ENCODE measurements at regions not wholly inside any gene's neighbourhood (a gene's known extent, or its start where the extent isn't known, plus 50 kb on each side); places are given as distances from the start of the nearest gene placed in this dataset.

DNA sequence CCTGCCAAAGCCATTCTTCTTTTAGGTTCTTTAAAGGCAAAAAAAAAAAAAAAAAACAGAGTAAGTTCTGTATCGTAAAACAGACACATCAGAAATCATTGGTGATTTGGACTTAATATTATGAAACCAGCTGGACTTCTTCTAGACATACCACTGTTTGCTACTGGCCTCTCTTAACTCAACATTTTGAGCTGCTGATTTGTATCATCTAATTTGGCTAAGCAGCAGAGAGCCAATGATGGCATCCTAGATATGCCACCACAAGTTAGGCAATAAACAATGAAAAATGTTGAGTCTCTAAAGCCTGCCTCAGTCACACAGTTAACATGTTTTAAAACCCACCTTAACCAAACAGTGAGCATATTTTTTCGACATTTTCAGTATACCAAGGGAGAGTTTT lies 1034.3 kb upstream of the NXPH2 start:
- TF ChIP-seq REST (IDR thresholded peaks at IDR 0.05; ENCODE audit: insufficient read depth in 1 of 2, low read depth in 2 of 2, low read length in 1 of 2) (no peak), CTCF (IDR thresholded peaks at IDR 0.05) (no peak), POLR2AphosphoS5 (IDR thresholded peaks at IDR 0.05; ENCODE audit: low read depth, low read length) (no peak), TCF7L2 (IDR thresholded peaks at IDR 0.05; ENCODE audit: low read depth, low read length) (no peak), SIN3A (IDR thresholded peaks at IDR 0.05; ENCODE audit: borderline replicate concordance, insufficient read depth, low read depth, low read length) (no peak)
- in situ Hi-C loops (cut with HindIII; ENCODE audit: low pct_unique_long_range_greater_than_20kb, low sequenced_read_pairs): no loop called here
- Histone ChIP-seq H3K9me3 (ENCODE audit: control insufficient read depth, insufficient read depth, low read depth, low read length) (no peaks in the 10 kb centered on the region), H3K27me3 (ENCODE audit: control insufficient read depth, insufficient read depth, low read length) (no peaks in the 10 kb centered on the region), H3K4me3 (ENCODE audit: low read depth in 2 of 2, low read length in 2 of 2) (no peak overlapping the region), H3K4me1 (ENCODE audit: control insufficient read depth, insufficient read depth, low read length) (no peaks in the 10 kb centered on the region), H3K36me3 (ENCODE audit: control insufficient read depth, insufficient read depth, low read length) (no peaks in the 10 kb centered on the region), H3K27ac (ENCODE audit: low read length) (no peak overlapping the region)
- ChIA-PET CTCF (no interaction called here), POLR2A (no interaction called here)
- no peak for DNase-seq (ENCODE audit: low read depth, low spot score)
- no peak for ATAC-seq
- intact Hi-C loops (cut with micrococcal nuclease; ENCODE audit: unreplicated experiment): no loop called here
- BruUV-seq (replicated peaks): no TSS peak

DNA sequence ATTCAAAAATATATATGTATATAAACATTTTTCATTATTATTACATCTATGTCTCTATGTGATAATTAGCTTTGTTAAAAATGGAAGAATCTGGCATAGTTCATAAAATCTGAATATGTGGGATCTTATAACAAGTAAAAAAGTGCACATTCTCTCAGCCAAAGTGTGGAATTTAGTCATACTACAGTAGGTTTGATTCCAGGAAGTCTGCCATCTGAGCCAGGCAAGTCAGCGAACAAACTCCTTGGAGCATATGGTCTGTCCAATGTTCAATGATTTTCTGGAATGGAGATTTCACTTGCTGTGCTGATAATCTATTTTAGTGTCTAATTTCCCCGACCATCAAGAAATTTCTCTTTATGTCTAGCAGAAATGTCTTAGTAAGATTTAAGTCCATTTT lies 1033.2 kb upstream of the NXPH2 start:
- Histone ChIP-seq H3K27me3 (ENCODE audit: control insufficient read depth, insufficient read depth, low read length) (no peaks in the 10 kb centered on the region), H3K4me1 (ENCODE audit: control insufficient read depth, insufficient read depth, low read length) (no peaks in the 10 kb centered on the region), H3K36me3 (ENCODE audit: control insufficient read depth, insufficient read depth, low read length) (no peaks in the 10 kb centered on the region), H3K4me3 (ENCODE audit: low read depth in 2 of 2, low read length in 2 of 2) (no peak overlapping the region), H3K27ac (ENCODE audit: low read length) (no peak overlapping the region), H3K9me3 (ENCODE audit: control insufficient read depth, insufficient read depth, low read depth, low read length) (no peaks in the 10 kb centered on the region)
- CTCF ChIA-PET: no interaction called here
- intact Hi-C loops (cut with micrococcal nuclease; ENCODE audit: unreplicated experiment) (no loop called here), in situ Hi-C loops (cut with HindIII; ENCODE audit: low pct_unique_long_range_greater_than_20kb, low sequenced_read_pairs) (no loop called here)
- no peak for DNase-seq (ENCODE audit: low read depth, low spot score)
- no peak for ATAC-seq
- BruUV-seq (replicated peaks): no TSS peak
- POLR2A ChIA-PET: no interaction called here
- TF ChIP-seq POLR2AphosphoS5 (IDR thresholded peaks at IDR 0.05; ENCODE audit: low read depth, low read length) (no peak), CTCF (IDR thresholded peaks at IDR 0.05) (no peak), REST (IDR thresholded peaks at IDR 0.05; ENCODE audit: insufficient read depth in 1 of 2, low read depth in 2 of 2, low read length in 1 of 2) (no peak), SIN3A (IDR thresholded peaks at IDR 0.05; ENCODE audit: borderline replicate concordance, insufficient read depth, low read depth, low read length) (no peak), TCF7L2 (IDR thresholded peaks at IDR 0.05; ENCODE audit: low read depth, low read length) (no peak)
